ENCODE measurements at regions not wholly inside any gene's neighbourhood (a gene's known extent, or its start where the extent isn't known, plus 50 kb on each side); places are given as distances from the start of the nearest gene placed in this dataset.

DNA sequence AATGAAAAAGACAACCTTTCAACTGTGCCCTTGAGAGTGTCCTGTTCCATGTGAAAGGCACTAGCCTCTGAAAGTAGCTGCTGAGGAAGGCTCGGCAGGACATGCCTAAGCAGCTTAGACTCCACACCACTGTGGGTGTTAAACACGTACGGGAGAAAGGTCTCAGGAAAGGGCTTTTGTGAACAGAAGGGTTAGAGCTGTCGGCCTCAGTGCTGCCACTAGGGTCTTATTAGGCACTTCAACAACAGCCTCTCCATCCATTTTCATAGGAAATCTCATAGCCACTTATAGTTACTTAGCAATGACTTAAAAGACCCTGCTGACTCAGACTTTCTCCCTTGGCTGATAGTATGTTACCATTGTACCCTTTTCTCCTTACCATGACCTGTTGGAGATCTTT lies 662.8 kb downstream of the TBC1D32 start:
- DNase-seq (ENCODE audit: insufficient read length, low spot score): no peak
- no peak for FAIRE-seq

DNA sequence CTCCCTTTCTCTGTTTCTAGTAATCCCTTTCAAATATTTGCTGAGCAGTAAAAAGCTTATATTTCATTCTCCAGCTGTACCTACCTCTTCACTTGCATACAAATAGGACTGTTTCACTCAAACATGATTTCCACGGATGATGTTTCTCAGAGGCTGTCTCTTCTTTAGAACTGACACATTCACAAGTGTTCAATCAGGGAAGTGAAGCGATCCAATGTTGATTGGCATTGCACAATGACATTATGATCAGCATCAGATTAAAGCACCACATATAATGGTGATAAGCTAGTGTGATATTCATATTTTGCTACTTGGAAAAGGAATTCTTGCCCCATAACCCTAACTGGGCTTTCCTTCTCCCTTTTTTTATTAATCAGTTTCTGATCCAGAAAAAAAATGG lies 681.8 kb downstream of the TBC1D32 start:
- no peak for FAIRE-seq
- DNase-seq (ENCODE audit: insufficient read length, low spot score): no peak

DNA sequence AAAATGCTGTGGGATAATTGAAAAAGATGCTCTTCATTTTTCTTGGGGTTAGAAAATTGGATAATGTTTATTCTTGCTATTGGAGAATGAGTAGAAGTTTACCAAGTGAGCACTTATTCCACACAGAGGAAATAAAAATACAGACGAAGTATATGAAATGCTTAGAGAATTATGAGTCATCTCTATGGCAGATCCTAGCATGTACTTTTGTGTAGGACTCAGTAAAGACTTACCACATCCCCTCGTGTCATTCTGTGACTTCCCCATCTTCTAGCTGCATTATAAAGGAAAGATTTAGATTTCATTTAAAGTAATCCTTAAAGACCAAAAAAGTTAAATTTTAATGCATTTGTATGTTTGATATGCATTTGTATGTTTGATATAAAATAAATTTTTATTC lies 685.6 kb downstream of the TBC1D32 start:
- FAIRE-seq: no peak

DNA sequence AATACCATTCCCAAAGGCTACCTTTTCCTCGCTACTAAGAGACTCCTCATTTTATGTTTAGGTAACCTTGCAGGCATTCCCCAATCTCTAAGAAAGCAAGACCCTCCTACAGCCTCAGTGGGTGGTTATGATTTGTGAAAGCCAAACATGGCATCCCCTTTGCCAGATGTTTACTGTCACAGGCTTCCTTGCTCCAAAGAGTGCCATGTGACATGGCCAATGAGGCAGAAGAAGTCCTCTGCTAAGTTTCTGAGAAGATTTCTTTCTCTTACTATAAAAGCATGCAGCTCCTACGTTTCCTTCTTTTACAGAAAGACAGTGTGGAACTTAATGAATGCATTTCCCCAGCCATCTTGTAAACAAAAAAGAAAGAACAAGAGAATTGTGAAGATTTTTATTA lies 688.2 kb downstream of the TBC1D32 start:
- FAIRE-seq (no peak), DNase-seq (ENCODE audit: insufficient read length, low spot score) (no peak)

More for the DNA sequence above, 685.6 kb downstream of the TBC1D32 start:
- no peak for DNase-seq (ENCODE audit: insufficient read length, low spot score)

DNA sequence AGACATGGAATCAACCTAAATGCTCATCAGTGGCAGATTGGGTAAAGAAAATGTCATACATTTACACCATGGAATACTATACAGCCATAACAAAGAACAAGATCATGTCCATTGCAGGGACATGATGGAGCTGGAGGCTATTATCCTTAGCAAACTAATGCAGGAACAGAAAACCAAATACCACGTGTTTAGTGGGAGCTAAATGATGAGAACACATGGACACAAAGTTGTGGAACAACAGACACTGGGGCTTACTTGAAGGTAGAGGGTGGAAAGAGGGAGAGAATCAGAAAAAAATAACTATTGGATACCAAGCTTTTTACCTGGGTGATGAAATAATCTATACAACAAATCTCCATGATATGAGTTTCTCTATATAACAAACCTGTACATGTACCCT lies 701.3 kb downstream of the TBC1D32 start:
- FAIRE-seq: no peak
- DNase-seq (ENCODE audit: insufficient read length, low spot score): no peak

DNA sequence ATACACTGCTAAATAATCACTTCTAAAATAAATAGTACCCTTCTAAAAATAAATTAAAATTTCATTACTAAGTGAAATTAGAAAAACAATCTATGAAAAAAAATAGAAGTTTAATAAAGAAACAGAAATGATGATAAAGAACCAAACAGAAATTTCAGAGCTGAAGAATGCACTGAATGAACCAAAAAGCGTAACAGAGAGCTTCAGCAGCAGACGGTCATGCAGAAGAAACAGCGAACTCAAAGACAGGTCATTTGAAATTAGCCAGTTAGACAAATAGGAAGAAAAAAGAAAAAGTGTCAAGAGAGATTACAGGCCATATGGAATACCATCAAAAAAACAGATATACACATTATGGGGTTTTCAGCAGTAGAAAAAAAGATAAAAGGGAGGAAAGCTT lies 706.7 kb downstream of the TBC1D32 start:
- DNase-seq (ENCODE audit: insufficient read length, low spot score): no peak
- no peak for FAIRE-seq

DNA sequence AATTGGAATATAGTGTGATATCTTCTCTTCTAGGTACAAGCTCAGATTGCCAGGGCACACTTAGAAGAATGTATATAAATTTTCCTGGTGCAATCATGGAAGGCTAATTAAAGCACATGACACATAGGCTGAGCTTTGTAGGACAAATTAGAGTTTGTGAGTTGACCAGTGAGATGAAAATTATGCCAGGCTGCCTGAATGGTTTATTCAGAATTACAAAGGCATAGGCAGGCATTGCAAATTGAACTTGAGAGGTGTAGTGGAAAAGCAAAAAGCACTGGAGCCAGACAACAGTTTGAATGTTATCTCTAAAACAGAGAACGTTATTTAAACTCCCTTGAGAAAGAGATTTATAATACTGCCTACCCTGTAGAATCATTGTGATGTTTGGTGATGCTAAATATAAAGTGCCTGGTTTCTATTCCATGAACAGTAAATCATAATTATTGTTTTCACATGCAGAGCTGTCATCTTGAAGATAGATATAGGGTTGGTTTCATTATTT lies 712.1 kb downstream of the TBC1D32 start:
- FAIRE-seq (no peak), DNase-seq (ENCODE audit: insufficient read length, low spot score) (no peak)

DNA sequence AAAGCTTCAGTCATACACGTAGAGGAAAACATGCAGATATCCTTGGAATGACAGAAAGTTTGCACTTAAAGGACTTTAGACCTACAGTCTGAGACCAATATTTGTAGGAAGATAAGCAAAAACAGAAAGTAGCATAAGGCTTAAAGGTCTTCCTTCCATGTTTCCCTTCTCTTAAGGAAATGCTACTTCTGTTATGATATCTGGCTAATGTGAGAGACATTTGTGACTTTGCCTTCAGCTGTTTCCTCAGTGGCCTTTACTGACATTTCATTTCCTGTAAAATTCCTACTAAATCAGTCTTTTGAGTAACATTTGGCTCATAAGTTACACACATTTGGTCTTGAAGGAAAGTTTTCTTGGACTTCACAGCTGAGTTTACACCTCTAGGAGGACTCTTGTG lies 713.4 kb downstream of the TBC1D32 start:
- DNase-seq (ENCODE audit: insufficient read length, low spot score): no peak
- FAIRE-seq: no peak

DNA sequence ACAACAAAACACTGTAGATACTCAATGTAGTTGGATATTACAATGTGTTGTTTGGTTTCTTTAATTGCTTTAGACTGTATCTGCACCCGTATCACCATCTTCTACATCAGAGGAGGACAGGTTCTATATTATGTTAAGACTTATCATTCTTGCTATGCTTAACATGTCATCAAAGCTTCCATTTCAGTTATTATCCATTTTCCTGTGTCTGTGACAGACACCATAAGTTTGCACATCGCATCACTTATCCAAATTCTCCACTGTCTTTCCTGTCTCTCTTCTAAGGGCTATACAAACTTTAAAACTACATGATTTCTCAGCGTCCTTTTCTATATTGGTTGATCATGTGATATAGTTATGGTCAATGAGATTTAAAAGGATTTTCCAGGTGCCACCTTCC lies 719.0 kb downstream of the TBC1D32 start:
- no peak for DNase-seq (ENCODE audit: insufficient read length, low spot score)
- FAIRE-seq: no peak

DNA sequence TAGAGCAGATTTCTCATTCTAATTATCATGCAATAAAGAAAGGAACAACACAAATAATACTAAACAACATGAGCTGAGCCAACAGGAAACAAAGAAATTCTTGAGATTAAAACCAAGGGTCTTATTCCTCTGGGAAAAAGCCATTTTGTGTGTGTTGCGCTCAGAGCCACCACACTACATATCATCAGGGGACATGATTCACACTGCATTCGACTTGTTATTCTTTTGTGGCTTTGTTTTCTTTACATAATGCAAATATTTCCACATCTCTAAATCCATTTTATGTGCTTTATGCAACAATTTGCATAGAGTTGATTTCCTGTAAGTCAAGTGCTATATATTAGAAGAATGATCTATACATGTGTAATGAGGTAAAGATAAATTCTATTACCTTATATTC lies 719.6 kb downstream of the TBC1D32 start:
- DNase-seq (ENCODE audit: insufficient read length, low spot score): no peak
- FAIRE-seq: no peak

DNA sequence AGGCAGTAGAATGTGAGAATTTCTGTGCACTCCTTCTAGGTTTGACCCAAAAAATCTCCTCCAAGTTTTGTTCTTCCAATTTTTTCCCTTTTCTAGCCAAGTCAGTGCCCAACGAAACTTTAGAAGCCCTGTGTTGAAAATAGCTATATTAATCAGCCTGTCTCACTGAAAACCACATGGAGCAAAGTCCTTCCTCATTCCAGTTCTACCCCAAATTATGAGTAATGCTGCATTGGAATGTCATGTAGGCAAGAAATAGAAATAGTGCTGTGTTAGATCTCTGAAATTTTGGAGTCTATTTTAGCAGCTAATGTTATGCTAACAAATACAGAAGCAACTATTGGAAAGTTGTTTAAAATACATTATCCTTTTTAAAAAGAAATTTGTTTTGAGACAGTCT lies 725.5 kb downstream of the TBC1D32 start:
- DNase-seq (ENCODE audit: insufficient read length, low spot score) (no peak), FAIRE-seq (no peak)

DNA sequence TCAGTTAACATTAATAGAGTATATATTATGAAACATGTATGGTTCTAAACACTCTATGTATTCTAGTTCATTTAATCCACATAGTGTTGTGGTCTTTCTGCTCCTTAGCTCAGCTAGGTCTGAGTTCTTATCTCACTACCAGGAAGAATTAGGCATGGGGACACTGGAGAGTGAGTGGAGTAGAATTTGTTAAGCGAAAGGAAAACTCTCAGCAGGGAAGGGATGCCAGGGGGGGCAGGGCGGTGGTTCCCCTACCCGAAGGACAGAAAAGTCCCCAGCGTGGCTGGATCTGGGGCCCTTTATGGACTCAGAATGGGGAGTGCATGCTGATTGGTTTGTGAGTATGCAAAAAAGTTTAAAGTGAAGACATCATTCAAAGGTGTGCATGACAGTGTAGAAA lies 727.5 kb downstream of the TBC1D32 start:
- FAIRE-seq (no peak), DNase-seq (ENCODE audit: insufficient read length, low spot score) (no peak)

DNA sequence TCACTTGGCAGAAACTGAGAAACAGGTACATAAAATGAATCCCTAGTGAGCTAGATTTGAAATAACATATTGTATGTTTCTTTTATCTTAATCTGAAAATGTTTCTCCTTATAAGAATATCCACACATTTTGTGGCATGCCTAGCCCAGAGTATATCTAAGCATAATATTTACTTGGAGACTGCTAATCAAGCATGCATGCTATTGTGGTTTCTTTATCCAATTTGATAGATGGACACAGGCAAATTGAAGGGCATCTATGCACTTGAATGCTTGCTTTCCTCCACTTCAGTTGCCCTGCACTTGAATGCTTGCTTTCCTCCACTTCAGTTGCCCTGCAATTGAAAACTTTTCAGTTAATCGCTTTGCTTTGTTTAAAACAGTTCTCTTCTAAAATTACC lies 729.8 kb downstream of the TBC1D32 start:
- DNase-seq (ENCODE audit: insufficient read length, low spot score): no peak
- no peak for FAIRE-seq

DNA sequence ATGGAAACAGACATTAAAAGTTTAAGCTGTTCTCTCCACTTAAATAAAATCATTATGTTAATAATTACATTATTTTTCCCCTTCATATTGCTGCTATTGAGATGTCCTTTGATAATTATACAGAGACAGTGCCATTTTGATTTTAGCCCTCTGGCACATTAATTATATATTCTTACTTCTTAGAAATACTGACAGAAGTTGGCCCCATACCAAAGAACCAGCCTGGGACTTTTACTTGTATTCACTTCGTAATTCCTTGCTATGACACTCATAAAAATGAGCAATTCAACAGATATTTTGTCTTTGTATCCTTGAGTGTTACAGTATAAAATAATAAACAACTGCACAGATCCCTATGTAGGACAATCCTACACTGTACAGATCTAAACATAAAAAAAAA lies 743.7 kb downstream of the TBC1D32 start:
- FAIRE-seq (no peak), DNase-seq (ENCODE audit: insufficient read length, low spot score) (no peak)

DNA sequence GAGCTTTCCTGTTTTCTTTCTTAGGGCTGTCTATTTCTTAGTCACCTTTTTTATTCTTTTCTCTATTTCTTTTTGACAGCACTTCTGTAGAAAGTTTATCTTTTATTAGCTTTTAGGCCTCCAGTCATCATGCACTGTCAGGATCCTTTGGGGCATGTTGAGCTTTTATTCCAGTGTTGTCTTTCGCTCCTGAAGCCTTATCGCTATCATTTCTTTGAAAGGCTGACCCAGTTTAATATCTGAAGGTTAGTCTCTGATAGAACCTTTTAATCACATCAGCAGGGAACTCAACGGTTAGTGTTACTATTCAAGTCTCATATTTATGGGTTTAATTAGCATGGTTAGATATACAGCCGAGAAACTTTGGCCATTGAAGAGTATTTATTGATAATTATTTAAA lies 745.9 kb downstream of the TBC1D32 start:
- no peak for FAIRE-seq

DNA sequence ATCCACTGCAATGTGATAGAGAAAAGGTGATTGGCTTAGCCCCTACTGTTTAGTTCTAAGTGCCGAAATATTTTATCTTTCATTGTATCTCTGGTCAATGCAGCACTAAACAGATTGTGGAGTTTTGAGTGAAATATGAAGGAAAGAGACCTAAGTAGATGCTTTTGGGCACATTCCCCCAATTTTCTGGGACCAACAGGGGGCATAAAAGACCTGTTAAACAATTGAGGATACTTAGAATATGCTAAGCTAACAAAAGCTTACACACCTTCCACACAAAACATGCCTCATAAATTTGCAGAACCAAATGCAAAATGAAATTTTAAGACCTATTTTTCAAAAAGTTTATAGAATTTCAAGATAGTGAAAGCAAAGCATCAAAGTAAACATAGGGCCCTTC lies 746.9 kb downstream of the TBC1D32 start:
- FAIRE-seq (no peak), DNase-seq (ENCODE audit: insufficient read length, low spot score) (no peak)

More for the DNA sequence above, 745.9 kb downstream of the TBC1D32 start:
- DNase-seq (ENCODE audit: insufficient read length, low spot score): no peak

DNA sequence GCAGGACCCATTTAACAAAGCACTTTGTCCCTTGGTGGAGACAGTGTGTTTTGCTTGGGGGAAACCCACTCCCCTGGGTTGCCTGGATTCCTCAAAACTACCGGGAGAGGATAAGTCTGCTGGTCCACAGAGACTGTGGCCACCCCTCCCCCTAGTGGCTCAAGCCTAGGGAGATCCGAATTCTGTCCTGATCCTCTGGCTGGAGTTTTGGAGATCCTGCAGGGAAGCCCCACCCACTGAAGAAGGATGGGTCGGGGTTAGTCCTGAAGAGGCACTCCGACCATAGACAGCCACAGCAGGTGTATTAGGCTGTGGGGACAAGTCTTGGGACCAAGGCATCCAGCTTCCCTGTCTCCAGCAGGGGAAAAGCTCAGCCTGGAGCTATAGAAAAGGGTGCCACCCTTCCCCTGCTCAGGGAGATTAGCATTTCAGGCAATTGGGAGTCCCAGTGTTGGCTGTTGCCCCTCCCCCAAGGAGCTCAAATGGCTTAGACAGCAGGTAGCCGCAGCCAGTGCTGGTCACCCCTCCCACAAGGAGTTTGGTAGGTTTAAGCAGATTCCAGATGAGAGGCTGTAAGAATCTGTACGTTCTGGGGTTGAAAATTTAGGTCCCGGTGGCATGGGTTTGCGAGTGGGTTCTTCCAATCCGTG lies 750.0 kb downstream of the TBC1D32 start:
- no peak for FAIRE-seq
- DNase-seq (ENCODE audit: insufficient read length, low spot score): no peak

DNA sequence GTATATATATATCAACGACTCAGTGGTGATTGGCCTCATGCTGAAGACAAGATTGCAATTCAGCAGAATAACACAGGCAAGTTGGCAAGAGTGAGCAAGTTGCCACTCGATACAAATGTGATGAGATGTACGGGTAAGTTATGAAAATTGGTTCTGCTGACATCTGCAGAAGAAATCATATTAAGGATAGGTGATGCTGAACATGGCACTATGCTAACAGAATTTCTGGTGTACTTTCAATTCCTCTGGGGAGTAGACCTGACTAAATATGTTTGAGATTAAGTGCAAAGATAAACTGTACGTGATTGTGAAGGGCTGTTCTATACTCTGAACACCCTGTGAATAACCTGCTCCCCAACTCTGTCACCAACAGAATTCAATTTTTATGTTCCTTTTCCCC lies 758.2 kb downstream of the TBC1D32 start:
- FAIRE-seq (no peak), DNase-seq (ENCODE audit: insufficient read length, low spot score) (no peak)

DNA sequence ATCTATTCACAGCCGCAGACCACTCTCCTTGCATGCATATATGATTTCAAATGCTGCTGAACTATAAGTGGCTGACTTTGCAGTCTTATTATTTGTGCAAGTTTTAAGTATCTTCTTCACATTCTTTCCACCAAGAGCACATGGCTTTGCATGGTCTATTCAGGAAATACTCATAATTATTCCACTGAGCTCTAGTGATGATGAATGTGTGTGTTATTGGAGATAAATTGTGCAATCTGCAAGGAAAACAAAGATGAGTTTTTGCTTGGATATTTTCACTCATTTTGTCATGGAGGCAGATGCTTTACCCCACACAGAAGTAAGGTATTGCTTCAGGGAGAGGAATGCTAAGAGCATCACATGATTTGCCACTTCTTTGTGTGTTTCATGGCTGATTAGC lies 764.6 kb downstream of the TBC1D32 start:
- DNase-seq (ENCODE audit: insufficient read length, low spot score): no peak
- FAIRE-seq: no peak

DNA sequence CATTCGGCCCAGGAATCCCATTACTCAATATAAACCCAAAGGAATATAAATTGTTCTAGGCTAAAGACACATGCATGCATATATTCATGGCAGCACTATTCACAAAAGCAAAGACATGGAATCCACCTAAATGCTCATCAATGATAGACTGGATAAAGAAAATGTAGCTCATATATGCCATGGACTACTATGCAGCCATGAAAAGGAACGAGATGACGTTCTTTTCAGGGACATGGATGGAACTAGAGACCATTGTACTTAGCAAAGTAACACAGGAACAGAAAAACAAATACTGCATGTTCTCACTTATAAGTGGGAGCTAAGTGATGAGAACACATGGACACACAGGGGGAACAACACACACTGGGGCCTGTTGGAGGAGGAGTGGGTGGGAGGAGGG lies 769.5 kb downstream of the TBC1D32 start:
- DNase-seq (ENCODE audit: insufficient read length, low spot score) (no peak), FAIRE-seq (no peak)

DNA sequence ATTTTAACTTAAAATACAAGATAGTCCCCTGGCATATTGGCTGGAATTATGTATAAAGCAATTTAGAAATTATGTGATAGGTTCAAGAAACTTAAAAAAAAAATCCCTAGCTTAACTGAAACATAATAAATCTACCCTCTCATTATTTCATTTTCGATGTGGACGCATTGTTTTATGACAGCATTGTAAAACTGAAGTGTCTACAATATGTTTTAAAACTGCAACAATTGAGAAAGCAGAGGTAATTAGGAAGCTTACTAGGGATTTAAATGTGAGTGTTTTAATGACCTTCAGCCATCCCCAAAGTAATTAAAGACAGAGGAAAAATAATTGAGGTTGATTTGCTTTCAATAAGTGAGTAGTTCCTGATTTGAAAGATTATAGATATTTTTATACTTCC lies 776.0 kb downstream of the TBC1D32 start:
- FAIRE-seq (no peak), DNase-seq (ENCODE audit: insufficient read length, low spot score) (no peak)

DNA sequence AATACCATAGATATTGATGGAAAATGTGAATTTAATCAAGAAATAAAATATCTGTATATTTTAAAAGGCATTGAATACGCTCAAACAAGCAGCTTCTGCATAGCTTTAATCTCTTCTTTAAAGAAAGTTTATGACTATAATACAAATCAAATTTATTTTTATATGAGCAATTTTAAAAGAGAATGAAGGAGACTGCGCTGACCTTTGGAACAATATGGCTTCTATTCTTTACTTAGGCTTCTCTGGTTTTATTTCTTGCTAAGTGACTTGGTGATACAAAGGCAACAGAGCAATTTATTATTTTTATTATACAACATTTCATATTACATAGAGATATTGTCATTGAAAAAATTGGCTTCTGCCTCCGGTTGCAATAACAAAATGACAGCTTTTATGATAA lies 776.7 kb downstream of the TBC1D32 start:
- FAIRE-seq: no peak
- no peak for DNase-seq (ENCODE audit: insufficient read length, low spot score)

DNA sequence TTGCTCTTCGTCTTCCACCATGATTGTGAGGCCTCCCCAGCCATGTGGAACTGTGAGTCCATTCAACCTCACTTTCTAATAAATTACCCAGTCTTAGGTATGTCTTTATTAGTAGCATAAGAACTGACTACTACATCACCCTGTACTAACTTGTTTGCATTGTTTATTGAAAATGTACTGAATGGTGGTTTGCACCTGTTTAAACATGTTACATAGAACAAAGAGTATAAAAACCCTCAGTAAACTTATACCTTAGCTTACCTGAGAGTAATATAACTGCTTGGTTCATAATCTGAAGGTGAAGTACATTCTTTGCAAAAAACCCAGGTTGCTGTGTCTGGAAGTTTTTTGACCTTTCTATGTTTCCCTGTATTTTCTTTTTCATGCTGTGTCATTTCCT lies 777.8 kb downstream of the TBC1D32 start:
- FAIRE-seq (no peak), DNase-seq (ENCODE audit: insufficient read length, low spot score) (no peak)
